ENCODE measurements at regions not wholly inside any gene's neighbourhood (a gene's known extent, or its start where the extent isn't known, plus 50 kb on each side); places are given as distances from the start of the nearest gene placed in this dataset.

GRCh38 chr10:28962768-28963167 lies 285.4 kb downstream of the BAMBI start:
- TF ChIP-seq CTCF (IDR thresholded peaks at IDR 0.05) (no peak), EZH2 (IDR thresholded peaks at IDR 0.05) (no peak), EZH2phosphoT487 (IDR thresholded peaks at IDR 0.05) (no peak)

All from neural progenitor cell (in vitro differentiated cells).